ENCODE measurements at regions not wholly inside any gene's neighbourhood (a gene's known extent, or its start where the extent isn't known, plus 50 kb on each side); places are given as distances from the start of the nearest gene placed in this dataset.

DNA sequence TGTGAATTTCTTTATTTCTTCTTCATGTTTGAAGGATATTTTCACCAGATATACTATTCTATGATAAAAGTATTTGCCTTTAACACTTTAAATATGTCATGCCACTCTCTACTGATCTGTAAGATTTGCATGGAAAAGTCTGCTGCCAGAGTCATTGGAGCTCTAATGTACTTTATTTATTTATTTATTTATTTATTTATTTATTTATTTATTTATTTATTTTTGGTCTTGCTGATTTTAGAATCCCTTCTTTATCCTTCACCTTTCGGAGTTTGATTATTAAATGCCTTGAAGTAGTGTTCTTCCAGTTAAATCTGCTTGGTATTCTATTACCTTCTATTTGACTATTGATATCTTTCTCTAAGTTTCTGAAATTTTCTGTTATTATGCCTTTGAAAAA is 1669.6 kb downstream of the OTOL1 start:
- Histone ChIP-seq H3K4me3 (ENCODE audit: low read depth in 1 of 2, low read length in 2 of 2) (no peak overlapping the region), H3K27ac (ENCODE audit: low read depth in 2 of 2, low read length in 1 of 2) (no peak overlapping the region), H3K36me3 (ENCODE audit: control insufficient read depth in 2 of 2, insufficient read depth in 2 of 2, low read length in 1 of 2) (no peaks in the 10 kb centered on the region), H3K4me1 (ENCODE audit: control insufficient read depth in 2 of 2, insufficient read depth in 2 of 2, low read length in 1 of 2) (no peaks in the 10 kb centered on the region), H3K9me3 (ENCODE audit: control insufficient read depth in 2 of 2, insufficient read depth in 1 of 2, low read depth in 1 of 2, low read length in 1 of 2) (peaks cover 0 to 2% of the 10 kb centered on the region in 2 donors), H3K27me3 (ENCODE audit: control insufficient read depth in 1 of 2, insufficient read depth in 2 of 2, low read length in 2 of 2) (no peaks in the 10 kb centered on the region)
- WGBS, 2 donors = 72 to 79% methylated on average over 1 of the region's 1 CpG

DNA sequence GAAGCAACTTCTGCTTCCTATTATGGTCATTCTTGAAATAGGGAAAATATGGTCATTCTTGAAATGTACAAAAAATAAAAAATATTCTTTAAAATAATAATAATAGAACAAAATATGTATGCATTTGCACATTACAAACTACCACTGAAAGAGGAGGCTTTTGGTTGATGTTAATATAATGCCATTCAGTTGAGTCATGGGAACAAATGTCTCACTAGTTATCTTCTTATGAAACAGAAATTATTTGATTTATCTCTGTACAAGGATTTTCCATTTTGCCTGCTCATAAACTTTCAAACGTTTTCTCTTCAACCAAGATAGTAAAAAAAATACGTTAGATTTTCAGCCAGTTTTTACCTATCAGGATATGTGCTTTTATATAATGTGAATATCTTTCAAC is 1662.7 kb downstream of the OTOL1 start:
- Histone ChIP-seq H3K4me1 (ENCODE audit: control insufficient read depth in 2 of 2, insufficient read depth in 2 of 2, low read length in 1 of 2) (no peaks in the 10 kb centered on the region), H3K9me3 (ENCODE audit: control insufficient read depth in 2 of 2, insufficient read depth in 1 of 2, low read depth in 1 of 2, low read length in 1 of 2) (no peaks in the 10 kb centered on the region)
- WGBS, 2 donors = 64% methylated on average over 2 of the region's 2 CpGs

DNA sequence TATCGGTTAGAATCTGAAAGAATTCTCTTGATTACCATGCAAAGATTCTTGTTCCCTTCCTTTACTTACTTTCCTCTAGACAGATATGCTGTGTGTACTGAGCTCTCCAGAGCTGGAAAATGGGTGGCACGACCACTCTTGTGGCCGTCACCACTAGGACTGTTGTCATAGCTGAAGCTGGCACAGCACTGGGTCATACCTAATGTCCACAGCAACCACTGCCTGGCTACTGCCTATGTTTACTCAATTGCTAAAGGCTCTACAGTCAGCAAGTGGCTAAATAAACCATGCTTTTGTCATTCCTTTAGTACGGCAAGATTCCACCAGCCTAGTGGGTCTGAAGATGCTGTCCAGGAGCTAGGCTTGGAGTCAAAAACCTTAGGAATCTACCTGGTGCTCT is 1643.0 kb downstream of the OTOL1 start:
- H3K27me3 ChIP-seq (ENCODE audit: control insufficient read depth in 1 of 2, insufficient read depth in 2 of 2, low read length in 2 of 2) = no peaks in the 10 kb centered on the region
- WGBS, 2 donors = 84 to 88% methylated on average over 4 of the region's 4 CpGs
- no peak overlapping the region for H3K4me3 ChIP-seq (ENCODE audit: low read depth in 1 of 2, low read length in 2 of 2)
- no peaks in the 10 kb centered on the region for H3K4me1 ChIP-seq (ENCODE audit: control insufficient read depth in 2 of 2, insufficient read depth in 2 of 2, low read length in 1 of 2)
- H3K9me3 ChIP-seq (ENCODE audit: control insufficient read depth in 2 of 2, insufficient read depth in 1 of 2, low read depth in 1 of 2, low read length in 1 of 2) = peaks cover 4 to 6% of the 10 kb centered on the region in 2 donors
- H3K27ac ChIP-seq (ENCODE audit: low read depth in 2 of 2, low read length in 1 of 2) = no peak overlapping the region
- no peaks in the 10 kb centered on the region for H3K36me3 ChIP-seq (ENCODE audit: control insufficient read depth in 2 of 2, insufficient read depth in 2 of 2, low read length in 1 of 2)

More for the DNA sequence above, 1662.7 kb downstream of the OTOL1 start:
- Histone ChIP-seq H3K36me3 (ENCODE audit: control insufficient read depth in 2 of 2, insufficient read depth in 2 of 2, low read length in 1 of 2) (no peaks in the 10 kb centered on the region), H3K27ac (ENCODE audit: low read depth in 2 of 2, low read length in 1 of 2) (no peak overlapping the region), H3K27me3 (ENCODE audit: control insufficient read depth in 1 of 2, insufficient read depth in 2 of 2, low read length in 2 of 2) (no peaks in the 10 kb centered on the region), H3K4me3 (ENCODE audit: low read depth in 1 of 2, low read length in 2 of 2) (no peak overlapping the region)

- no peak overlapping the region for H3K4me3 ChIP-seq (ENCODE audit: low read depth in 1 of 2, low read length in 2 of 2)
- H3K27ac ChIP-seq (ENCODE audit: low read depth in 2 of 2, low read length in 1 of 2) = no peak overlapping the region
- H3K9me3 ChIP-seq (ENCODE audit: control insufficient read depth in 2 of 2, insufficient read depth in 1 of 2, low read depth in 1 of 2, low read length in 1 of 2) = peaks cover 4 to 6% of the 10 kb centered on the region in 2 donors
- whole genome bisulfite sequencing, 2 donors = 79% methylated on average over 2 of the region's 2 CpGs
- no peaks in the 10 kb centered on the region for H3K27me3 ChIP-seq (ENCODE audit: control insufficient read depth in 1 of 2, insufficient read depth in 2 of 2, low read length in 2 of 2)
- H3K4me1 ChIP-seq (ENCODE audit: control insufficient read depth in 2 of 2, insufficient read depth in 2 of 2, low read length in 1 of 2) = no peaks in the 10 kb centered on the region
- H3K36me3 ChIP-seq (ENCODE audit: control insufficient read depth in 2 of 2, insufficient read depth in 2 of 2, low read length in 1 of 2) = no peaks in the 10 kb centered on the region
Observed at GRCh38 chr3:163138258-163138657, 1641.7 kb downstream of the OTOL1 start.

- 95 to 97% methylated on average over 5 of the region's 5 CpGs for WGBS, 2 donors
- H3K4me1 ChIP-seq (ENCODE audit: control insufficient read depth in 2 of 2, insufficient read depth in 2 of 2, low read length in 1 of 2) = no peaks in the 10 kb centered on the region
- no peaks in the 10 kb centered on the region for H3K27me3 ChIP-seq (ENCODE audit: control insufficient read depth in 1 of 2, insufficient read depth in 2 of 2, low read length in 2 of 2)
- peaks cover 4 to 10% of the 10 kb centered on the region in 2 donors for H3K9me3 ChIP-seq (ENCODE audit: control insufficient read depth in 2 of 2, insufficient read depth in 1 of 2, low read depth in 1 of 2, low read length in 1 of 2)
- H3K4me3 ChIP-seq (ENCODE audit: low read depth in 1 of 2, low read length in 2 of 2) = no peak overlapping the region
- no peaks in the 10 kb centered on the region for H3K36me3 ChIP-seq (ENCODE audit: control insufficient read depth in 2 of 2, insufficient read depth in 2 of 2, low read length in 1 of 2)
- H3K27ac ChIP-seq (ENCODE audit: low read depth in 2 of 2, low read length in 1 of 2) = no peak overlapping the region
Observed at GRCh38 chr3:163132111-163132510, 1635.5 kb downstream of the OTOL1 start.

DNA sequence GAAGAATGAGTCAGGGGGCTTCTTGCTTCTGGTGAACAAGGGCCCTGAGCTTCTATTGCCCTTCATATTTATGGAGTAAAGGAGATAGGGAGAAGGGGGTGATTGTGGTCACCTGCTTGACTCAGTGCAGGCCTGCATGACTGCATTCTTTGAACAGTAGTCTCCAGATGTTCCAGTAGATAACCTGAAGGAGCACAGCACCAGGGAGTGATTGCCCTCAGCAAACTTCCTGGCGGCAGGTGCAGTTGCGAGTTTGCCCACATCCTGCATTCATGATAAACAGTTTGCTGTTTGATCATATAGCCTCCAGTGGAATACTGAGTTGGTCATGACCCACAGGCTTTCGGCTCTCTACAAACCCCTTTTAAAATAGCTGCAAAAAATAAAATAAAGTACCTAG is 1632.7 kb downstream of the OTOL1 start:
- H3K9me3 ChIP-seq (ENCODE audit: control insufficient read depth in 2 of 2, insufficient read depth in 1 of 2, low read depth in 1 of 2, low read length in 1 of 2) = peaks cover 4 to 10% of the 10 kb centered on the region in 2 donors
- H3K4me1 ChIP-seq (ENCODE audit: control insufficient read depth in 2 of 2, insufficient read depth in 2 of 2, low read length in 1 of 2) = no peaks in the 10 kb centered on the region
- H3K27me3 ChIP-seq (ENCODE audit: control insufficient read depth in 1 of 2, insufficient read depth in 2 of 2, low read length in 2 of 2) = no peaks in the 10 kb centered on the region
- WGBS, 2 donors = 90% methylated on average over 3 of the region's 3 CpGs
- no peak overlapping the region for H3K4me3 ChIP-seq (ENCODE audit: low read depth in 1 of 2, low read length in 2 of 2)
- no peaks in the 10 kb centered on the region for H3K36me3 ChIP-seq (ENCODE audit: control insufficient read depth in 2 of 2, insufficient read depth in 2 of 2, low read length in 1 of 2)
- H3K27ac ChIP-seq (ENCODE audit: low read depth in 2 of 2, low read length in 1 of 2) = no peak overlapping the region

- H3K27me3 ChIP-seq (ENCODE audit: control insufficient read depth in 1 of 2, insufficient read depth in 2 of 2, low read length in 2 of 2) = no peaks in the 10 kb centered on the region
- H3K4me1 ChIP-seq (ENCODE audit: control insufficient read depth in 2 of 2, insufficient read depth in 2 of 2, low read length in 1 of 2) = no peaks in the 10 kb centered on the region
- H3K36me3 ChIP-seq (ENCODE audit: control insufficient read depth in 2 of 2, insufficient read depth in 2 of 2, low read length in 1 of 2) = no peaks in the 10 kb centered on the region
- H3K9me3 ChIP-seq (ENCODE audit: control insufficient read depth in 2 of 2, insufficient read depth in 1 of 2, low read depth in 1 of 2, low read length in 1 of 2) = peaks cover 3 to 4% of the 10 kb centered on the region in 2 donors
- no peak overlapping the region for H3K27ac ChIP-seq (ENCODE audit: low read depth in 2 of 2, low read length in 1 of 2)
- no peak overlapping the region for H3K4me3 ChIP-seq (ENCODE audit: low read depth in 1 of 2, low read length in 2 of 2)
Observed at GRCh38 chr3:163126115-163126514, 1629.5 kb downstream of the OTOL1 start.
